H1 (cell line): ENCODE measurements at regions not wholly inside any gene's neighbourhood (a gene's known extent, or its start where the extent isn't known, plus 50 kb on each side); places are given as distances from the start of the nearest gene placed in this dataset.

Experiments
- TF ChIP-seq, protein P1 (sequence below): IDR thresholded peaks from 2 replicates; pipeline ENCODE4 v1.6.1; 2011; ENCODE audit warnings: low read length, improper control_type of control experiment

DNA sequence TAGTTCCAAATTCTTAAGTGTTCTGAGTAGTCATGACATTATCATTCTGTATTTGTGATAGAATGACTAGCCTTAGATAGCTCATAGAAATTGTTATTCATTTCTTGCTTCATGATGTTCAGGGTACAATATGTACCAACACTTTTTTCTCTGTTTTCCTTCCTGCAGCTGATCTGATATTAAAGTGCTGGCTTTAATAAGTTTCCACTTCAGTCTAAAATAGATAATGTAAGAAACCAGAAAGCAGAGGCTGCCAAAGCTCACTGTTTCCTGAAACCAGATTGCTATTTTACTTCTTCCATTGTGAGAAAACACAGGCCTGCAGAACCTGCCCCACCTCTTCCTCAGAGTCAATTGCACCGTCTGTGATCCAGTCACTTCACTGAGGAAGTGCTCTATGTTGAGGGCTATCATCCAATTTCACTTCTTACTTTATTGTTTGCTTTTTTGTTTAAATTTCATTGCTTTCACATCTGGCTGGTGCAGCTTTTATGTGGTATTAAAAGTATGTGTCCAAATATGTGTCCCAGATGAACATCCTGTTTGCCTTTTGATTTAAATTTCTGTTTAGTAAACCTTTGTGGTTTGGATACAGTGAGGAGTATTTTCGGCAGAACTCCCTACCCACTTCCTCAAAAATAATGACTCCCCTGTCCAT lies 652.1 kb downstream of the ANKRD50 start (continued):
- TF ChIP-seq, protein P1, sequence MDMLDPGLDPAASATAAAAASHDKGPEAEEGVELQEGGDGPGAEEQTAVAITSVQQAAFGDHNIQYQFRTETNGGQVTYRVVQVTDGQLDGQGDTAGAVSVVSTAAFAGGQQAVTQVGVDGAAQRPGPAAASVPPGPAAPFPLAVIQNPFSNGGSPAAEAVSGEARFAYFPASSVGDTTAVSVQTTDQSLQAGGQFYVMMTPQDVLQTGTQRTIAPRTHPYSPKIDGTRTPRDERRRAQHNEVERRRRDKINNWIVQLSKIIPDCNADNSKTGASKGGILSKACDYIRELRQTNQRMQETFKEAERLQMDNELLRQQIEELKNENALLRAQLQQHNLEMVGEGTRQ: no peak
